Osteocyte (in vitro differentiated cells): ENCODE measurements at regions not wholly inside any gene's neighbourhood (a gene's known extent, or its start where the extent isn't known, plus 50 kb on each side); places are given as distances from the start of the nearest gene placed in this dataset.

Experiments
- DNase-seq: peaks from one replicate; pipeline ENCODE4 v3.0.0; 2021; ENCODE audit warnings: mixed read lengths; ENCODE audit not compliant: unreplicated experiment; ENCODE audit errors: extremely low spot score
- H3K27ac Mint-ChIP-seq: one replicate; pipeline ENCODE4 v1.8.0; 2021; ENCODE audit warnings: mild to moderate bottlenecking, mixed read lengths; ENCODE audit not compliant: unreplicated experiment
- H3K27me3 Mint-ChIP-seq: one replicate; pipeline ENCODE4 v1.8.0; 2021; ENCODE audit warnings: mixed read lengths; ENCODE audit not compliant: unreplicated experiment
- H3K36me3 Mint-ChIP-seq: one replicate; pipeline ENCODE4 v1.8.0; 2021; ENCODE audit warnings: mixed read lengths; ENCODE audit not compliant: unreplicated experiment
- H3K4me1 Mint-ChIP-seq: one replicate; pipeline ENCODE4 v1.8.0; 2021; ENCODE audit warnings: mixed read lengths; ENCODE audit not compliant: unreplicated experiment
- H3K4me3 Mint-ChIP-seq: one replicate; pipeline ENCODE4 v1.8.0; 2021; ENCODE audit warnings: mild to moderate bottlenecking, moderate library complexity, mixed read lengths; ENCODE audit not compliant: unreplicated experiment
- H3K9me3 Mint-ChIP-seq: one replicate; pipeline ENCODE4 v1.8.0; 2021; ENCODE audit warnings: mixed read lengths; ENCODE audit not compliant: unreplicated experiment
- CTCF ChIP-seq: fragments of 200-600 bp; sonication (generic); IDR thresholded peaks from 2 replicates; pipeline ENCODE4 v1.5.0; 2021; ENCODE audit warnings: antibody characterized with exemption, mild to moderate bottlenecking, moderate library complexity

DNA sequence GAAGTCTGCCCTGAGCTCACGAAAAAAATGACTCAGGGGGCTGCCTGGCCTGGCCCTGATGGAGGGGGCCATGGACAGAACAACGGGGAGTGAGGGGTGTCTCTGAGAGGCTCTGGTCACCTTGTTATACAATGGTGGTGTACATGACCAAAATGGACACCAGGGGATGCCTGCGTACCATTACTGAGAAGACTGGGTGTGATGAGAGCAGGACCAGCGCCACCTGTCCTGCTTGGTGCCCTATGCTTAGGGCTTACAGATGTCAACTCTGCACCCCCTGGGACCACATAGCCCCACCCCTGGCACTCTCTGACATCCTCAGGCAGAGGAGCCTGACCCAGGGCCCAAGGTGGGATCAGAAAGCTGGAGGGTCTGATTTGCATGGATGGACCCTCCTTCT, 104.8 kb downstream of the ZNF280B start:
- Mint-ChIP-seq H3K27ac (no peak overlapping the region), H3K9me3 (no peaks in the 10 kb centered on the region), H3K4me1 (no peaks in the 10 kb centered on the region), H3K4me3 (no peak overlapping the region), H3K36me3 (no peaks in the 10 kb centered on the region), H3K27me3 (peaks cover 29% of the 10 kb centered on the region)
- no peak for TF ChIP-seq CTCF
- DNase-seq = peak; percentile 53

GRCh38 chr22:22404598-22405284, 103.8 kb downstream of the ZNF280B start:
- H3K27ac Mint-ChIP-seq = no peak overlapping the region
- DNase-seq = peak; percentile 83
- no peak overlapping the region for H3K4me3 Mint-ChIP-seq
- no peaks in the 10 kb centered on the region for H3K9me3 Mint-ChIP-seq
- H3K27me3 Mint-ChIP-seq = peaks cover 29% of the 10 kb centered on the region
- H3K4me1 Mint-ChIP-seq = no peaks in the 10 kb centered on the region
- TF ChIP-seq CTCF = no peak
- H3K36me3 Mint-ChIP-seq = no peaks in the 10 kb centered on the region

- no peak overlapping the region for H3K27ac Mint-ChIP-seq
- no peak overlapping the region for H3K4me3 Mint-ChIP-seq
- H3K27me3 Mint-ChIP-seq = peaks cover 25% of the 10 kb centered on the region
- no peaks in the 10 kb centered on the region for H3K36me3 Mint-ChIP-seq
- no peak for TF ChIP-seq CTCF
- H3K9me3 Mint-ChIP-seq = no peaks in the 10 kb centered on the region
- H3K4me1 Mint-ChIP-seq = no peaks in the 10 kb centered on the region
- DNase-seq = peak; percentile 46
Observed at GRCh38 chr22:22406445-22407027, 102.0 kb downstream of the ZNF280B start.

- peaks cover 27% of the 10 kb centered on the region for H3K27me3 Mint-ChIP-seq
Observed at GRCh38 chr22:22407061-22407460, 101.5 kb downstream of the ZNF280B start.

More at GRCh38 chr22:22407061-22407460, 101.5 kb downstream of the ZNF280B start:
- Mint-ChIP-seq H3K36me3 (no peaks in the 10 kb centered on the region), H3K4me1 (no peaks in the 10 kb centered on the region), H3K27ac (no peak overlapping the region), H3K9me3 (peaks cover under 1% of the 10 kb centered on the region), H3K4me3 (no peak overlapping the region)
- TF ChIP-seq CTCF = no peak
- DNase-seq = peak; percentile 71
